H1 (cell line): ENCODE measurements at regions not wholly inside any gene's neighbourhood (a gene's known extent, or its start where the extent isn't known, plus 50 kb on each side); places are given as distances from the start of the nearest gene placed in this dataset.

Source experiments
- CTCF ChIA-PET: fragments of 300-600 bp; sonication (Branson Sonifier 250); formaldehyde crosslinking; loops from one replicate; lab custom pipeline; 2021; ENCODE audit not compliant: partially characterized antibody; lab: Charles Lee
- POLR2A ChIA-PET: fragments of 300-600 bp; sonication (Branson Sonifier 250); formaldehyde crosslinking; loops from one replicate; lab custom pipeline; 2021; ENCODE audit warnings: inconsistent platforms; ENCODE audit not compliant: partially characterized antibody; lab: Charles Lee
- DNase-seq, 2 experiments: peaks; one replicate each; pipeline versions ENCODE4 v3.0.0 to v3.0.0-alpha.2; 2010 to 2022; ENCODE audit warnings: low spot score in 2 of 2, low read depth in 1 of 2, mixed read lengths in 1 of 2
- FAIRE-seq: peaks from 2 replicates; lab custom pipeline; 2011; peaks lifted over from hg19 to GRCh38; lab: Jason Lieb, UNC
- H2AFZ ChIP-seq: 2 replicates; pipeline ENCODE4 v1.8.1; 2012; ENCODE audit warnings: low read length, inconsistent platforms
- H2AK5ac ChIP-seq: 2 replicates; pipeline ENCODE4 v1.6.1; 2013; ENCODE audit warnings: low read depth, low read length
- H2BK120ac ChIP-seq: replicated peaks from 2 replicates; pipeline ENCODE3; 2013; ENCODE audit warnings: low read depth, low read length, inconsistent platforms
- H2BK12ac ChIP-seq: 2 replicates; pipeline ENCODE4 v1.6.1; 2013; ENCODE audit warnings: low read depth, low read length
- H2BK15ac ChIP-seq: 2 replicates; pipeline ENCODE4 v1.6.1; 2013; ENCODE audit warnings: low read length
- H2BK20ac ChIP-seq: 2 replicates; pipeline ENCODE4 v1.6.1; 2013; ENCODE audit warnings: low read length
- H2BK5ac ChIP-seq: 2 replicates; pipeline ENCODE4 v1.6.1; 2013; ENCODE audit warnings: low read depth, low read length
- H3K14ac ChIP-seq: 2 replicates; pipeline ENCODE4 v1.6.1; 2013; ENCODE audit warnings: inconsistent platforms; ENCODE audit not compliant: insufficient read length
- H3K18ac ChIP-seq: 2 replicates; pipeline ENCODE4 v1.6.1; 2013; ENCODE audit warnings: low read length; ENCODE audit errors: extremely low read depth
- H3K23ac ChIP-seq: 2 replicates; pipeline ENCODE4 v1.6.1; 2013; ENCODE audit warnings: inconsistent platforms; ENCODE audit not compliant: insufficient read length
- H3K23me2 ChIP-seq: 2 replicates; pipeline ENCODE4 v1.6.1; 2013; ENCODE audit warnings: low read depth, low read length
- H3K27ac ChIP-seq: 2 replicates; pipeline ENCODE4 v1.6.1; 2011; ENCODE audit warnings: low read depth, low read length, inconsistent platforms
- H3K27me3 ChIP-seq, 4 experiments: replicated peaks in 1 of 4; 1 replicate in 1 of 4; 2 replicates in 3 of 4; pipeline versions ENCODE4 v1.6.1 to v1.8.1; 2011 to 2013; ENCODE audit warnings: low read length in 3 of 4, mild to moderate bottlenecking in 3 of 4, inconsistent platforms in 2 of 4, mixed read lengths in 2 of 4, moderate library complexity in 1 of 4; ENCODE audit not compliant: control insufficient read depth in 3 of 4, insufficient read depth in 3 of 4; ENCODE audit errors: extremely low read depth in 1 of 4
- H3K36me3 ChIP-seq, 4 experiments: 2 replicates each; pipeline versions ENCODE4 v1.6.1 to v1.8.1; 2011 to 2013; ENCODE audit warnings: mild to moderate bottlenecking in 4 of 4, low read length in 3 of 4, moderate library complexity in 2 of 4, control low read depth in 1 of 4, inconsistent platforms in 1 of 4; ENCODE audit not compliant: insufficient read depth in 4 of 4, control insufficient read depth in 2 of 4
- H3K4ac ChIP-seq: replicated peaks from 2 replicates; pipeline ENCODE3; 2013; ENCODE audit warnings: low read length, low read depth, mixed read lengths, inconsistent platforms; ENCODE audit not compliant: insufficient read length
- H3K4me1 ChIP-seq, 4 experiments: replicated peaks in 1 of 4; 1 replicate in 1 of 4; 2 replicates in 3 of 4; pipeline versions ENCODE4 v1.6.1 to v1.8.1; 2011 to 2013; ENCODE audit warnings: low read length in 3 of 4, inconsistent platforms in 2 of 4, mixed read lengths in 1 of 4; ENCODE audit not compliant: insufficient read depth in 4 of 4, control insufficient read depth in 3 of 4
- H3K4me2 ChIP-seq, 2 experiments: 2 replicates each; pipeline versions ENCODE4 v1.6.1 to v1.8.1; 2011 to 2013; ENCODE audit warnings: low read depth in 2 of 2, low read length in 2 of 2, control low read depth in 1 of 2, inconsistent platforms in 1 of 2, mild to moderate bottlenecking in 1 of 2; ENCODE audit not compliant: insufficient read depth in 1 of 2
- H3K4me3 ChIP-seq, 4 experiments: fragments of 200-600, 300-600 bp in 1 of 4; sonication (generic), shearing (Covaris generic), sonication (Bioruptor Twin) in 1 of 4; 2 replicates each; pipeline versions ENCODE4 v1.5.1 to v1.8.1; 2011 to 2016; ENCODE audit warnings: low read length in 4 of 4, low read depth in 3 of 4, control low read depth in 2 of 4, inconsistent platforms in 2 of 4, mild to moderate bottlenecking in 2 of 4, mixed read lengths in 1 of 4, moderate library complexity in 1 of 4; ENCODE audit not compliant: insufficient read depth in 2 of 4; ENCODE audit errors: extremely low read depth in 1 of 4
- H3K56ac ChIP-seq: replicated peaks from 2 replicates; pipeline ENCODE3; 2013; ENCODE audit warnings: low read depth, mild to moderate bottlenecking, mixed read lengths, low read length, inconsistent platforms; ENCODE audit not compliant: insufficient read length
- H3K79me1 ChIP-seq: 2 replicates; pipeline ENCODE4 v1.6.1; 2013; ENCODE audit warnings: low read depth, low read length, control low read depth
- H3K79me2 ChIP-seq, 2 experiments: 2 replicates each; pipeline versions ENCODE4 v1.6.1 to v1.8.1; 2012 to 2013; ENCODE audit warnings: low read length in 2 of 2, mild to moderate bottlenecking in 2 of 2, inconsistent platforms in 1 of 2; ENCODE audit not compliant: insufficient read depth in 2 of 2, control insufficient read depth in 1 of 2
- H3K9ac ChIP-seq, 4 experiments: replicated peaks in 1 of 4; 1 replicate in 1 of 4; 2 replicates in 3 of 4; pipeline versions ENCODE4 v1.6.1 to v1.8.1; 2011 to 2013; ENCODE audit warnings: low read depth in 3 of 4, low read length in 3 of 4, control low read depth in 2 of 4, mild to moderate bottlenecking in 2 of 4, moderate library complexity in 2 of 4, inconsistent platforms in 1 of 4; ENCODE audit errors: extremely low read depth in 1 of 4
- H3K9me3 ChIP-seq, 2 experiments: 2 replicates each; pipeline versions ENCODE4 v1.6.1 to v1.8.1; 2012 to 2013; ENCODE audit warnings: mild to moderate bottlenecking in 2 of 2, moderate library complexity in 2 of 2, control low read depth in 1 of 2, inconsistent platforms in 1 of 2, low read depth in 1 of 2, low read length in 1 of 2, mixed read lengths in 1 of 2; ENCODE audit not compliant: insufficient read depth in 2 of 2
- H4K20me1 ChIP-seq, 2 experiments: replicated peaks in 1 of 2; 2 replicates each; pipeline versions ENCODE3 to v1.8.1; 2011 to 2013; ENCODE audit warnings: inconsistent platforms in 2 of 2, low read length in 2 of 2, mild to moderate bottlenecking in 1 of 2; ENCODE audit not compliant: insufficient read depth in 2 of 2, control insufficient read depth in 1 of 2
- H4K5ac ChIP-seq: 2 replicates; pipeline ENCODE4 v1.6.1; 2013; ENCODE audit warnings: low read length, low read depth, mixed read lengths, inconsistent platforms; ENCODE audit not compliant: insufficient read length
- H4K8ac ChIP-seq: 2 replicates; pipeline ENCODE4 v1.8.0; 2013; ENCODE audit warnings: mild to moderate bottlenecking, moderate library complexity, low read length, inconsistent platforms; ENCODE audit not compliant: insufficient read depth; ENCODE audit errors: extremely low read depth
- H4K91ac ChIP-seq: replicated peaks from 2 replicates; pipeline ENCODE3; 2013; ENCODE audit warnings: low read length, mixed read lengths, inconsistent platforms; ENCODE audit not compliant: insufficient read length
- ASH2L ChIP-seq: fragments of 200-600, 300-600 bp; sonication (generic); IDR thresholded peaks from one replicate; pipeline ENCODE4 v1.7.1; 2017; ENCODE audit warnings: low read length
- ATF3 ChIP-seq: IDR thresholded peaks from 2 replicates; pipeline ENCODE4 v1.6.1; 2011; ENCODE audit warnings: low read depth, mild to moderate bottlenecking, low read length; ENCODE audit not compliant: insufficient read depth
- BACH1 ChIP-seq: IDR thresholded peaks from 2 replicates; pipeline ENCODE4 v1.6.1; 2012; ENCODE audit warnings: low read length, improper control_type of control experiment
- CTCF ChIP-seq, 3 experiments: IDR thresholded peaks; 1 replicate in 2 of 3; 2 replicates in 1 of 3; pipeline versions ENCODE4 v1.5.1 to v1.6.1; 2011; ENCODE audit warnings: low read length in 3 of 3, mild to moderate bottlenecking in 3 of 3, inconsistent platforms in 2 of 3, low read depth in 1 of 3, moderate library complexity in 1 of 3; ENCODE audit not compliant: insufficient read depth in 1 of 3; ENCODE audit errors: control extremely low read depth in 1 of 3
- EZH2 ChIP-seq: fragments of 200-600 bp; sonication (generic); IDR thresholded peaks from 2 replicates; pipeline ENCODE4 v1.7.1; 2012; ENCODE audit warnings: low read depth, mild to moderate bottlenecking, moderate library complexity, low read length, inconsistent platforms; ENCODE audit not compliant: severe bottlenecking
- GTF2F1 ChIP-seq: IDR thresholded peaks from 2 replicates; pipeline ENCODE4 v1.6.1; 2012; ENCODE audit warnings: low read depth, low read length, improper control_type of control experiment, borderline replicate concordance
- MAFK ChIP-seq: IDR thresholded peaks from 2 replicates; pipeline ENCODE4 v1.6.1; 2012; ENCODE audit warnings: low read depth, mild to moderate bottlenecking, improper control_type of control experiment, low read length
- RAD21 ChIP-seq, 2 experiments: IDR thresholded peaks in 1 of 2; conservative IDR thresholded peaks in 1 of 2; 2 replicates each; pipeline ENCODE4 v1.6.1; 2011; ENCODE audit warnings: low read depth in 2 of 2, low read length in 2 of 2, improper control_type of control experiment in 1 of 2, inconsistent platforms in 1 of 2, mild to moderate bottlenecking in 1 of 2, moderate library complexity in 1 of 2
- SP2 ChIP-seq: IDR thresholded peaks from 2 replicates; pipeline ENCODE4 v1.6.1; 2012; ENCODE audit warnings: mild to moderate bottlenecking, low read length, inconsistent platforms
- TAF7 ChIP-seq: optimal IDR thresholded peaks from 2 replicates; pipeline ENCODE3; 2011; ENCODE audit warnings: low read depth, mild to moderate bottlenecking, inconsistent platforms, low read length, moderate library complexity, borderline replicate concordance
- WGBS, 2 experiments: shearing (Covaris generic) in 1 of 2; methylation state at CpG; one replicate each; pipeline versions ENCODE4 v1.1.6 to v1.1.7; 2013 to 2015; ENCODE audit warnings: low lambda C conversion rate in 2 of 2, mixed read lengths in 2 of 2, inconsistent platforms in 1 of 2, low coverage in 1 of 2, missing lambda C conversion rate in 1 of 2; ENCODE audit not compliant: insufficient replicate concordance in 2 of 2, insufficient coverage in 1 of 2, insufficient read length in 1 of 2; ENCODE audit errors: extremely low coverage in 1 of 2, missing lambda C conversion rate in 1 of 2; 5-methylcytosine and 5-hydroxymethylcytosine counted together

GRCh38 chr16:86069736-86070298 is 170.9 kb downstream of the IRF8 start:
- DNase-seq (no peak), FAIRE-seq (no peak)
- no peak for TF ChIP-seq EZH2
- TF ChIP-seq MAFK, result no peak
- TF ChIP-seq ASH2L, result no peak
- TF ChIP-seq GTF2F1, result no peak
- no peak for TF ChIP-seq SP2
- no peak for TF ChIP-seq TAF7
- TF ChIP-seq ATF3, result no peak
- TF ChIP-seq CTCF (IDR thresholded peaks at IDR 0.05; ENCODE audit: control extremely low read depth in 1 of 3, insufficient read depth in 1 of 3, low read depth in 1 of 3, low read length in 3 of 3), result no peak
- TF ChIP-seq RAD21 (IDR thresholded peaks at IDR 0.05 in 1 of 2, conservative IDR thresholded peaks at IDR 0.05 in 1 of 2; ENCODE audit: low read depth in 2 of 2, low read length in 2 of 2), result no peak
- TF ChIP-seq BACH1, result no peak

More at GRCh38 chr16:86069736-86070298, 170.9 kb downstream of the IRF8 start:
- no peaks in the 10 kb centered on the region for H3K23me2 ChIP-seq
- H3K9me3 ChIP-seq, result no peaks in the 10 kb centered on the region
- no peaks in the 10 kb centered on the region for H3K36me3 ChIP-seq
- H3K4me1 ChIP-seq, result peaks cover 2 to 8% (median 4%) of the 10 kb centered on the region in 4 experiments; a peak in 6 of 7 replicates
- ChIA-PET CTCF (interaction anchor here (0.7 to 4.9 kb wide), 7 partner anchors 21 to 449 kb away, joined by 3 to 75 read pairs (median 4); no protein-coding TSS in a partner anchor), POLR2A (interaction anchor here (1.7 kb wide), 1 partner anchor 453 kb away, joined by 3 read pairs; no protein-coding TSS in a partner anchor)
- no peak overlapping the region; a peak in 1 of 7 replicates for H3K9ac ChIP-seq
- no peak overlapping the region for H2BK20ac ChIP-seq
- H4K20me1 ChIP-seq, result peaks cover 0 to 3% of the 10 kb centered on the region in 2 experiments
- H3K56ac ChIP-seq, result no peak overlapping the region
- peak overlapping the region; percentile 78 for H3K4ac ChIP-seq
- no peak overlapping the region for H3K4me2 ChIP-seq
- H4K5ac ChIP-seq, result no peak overlapping the region
- no peak overlapping the region for H2BK12ac ChIP-seq
- H3K27me3 ChIP-seq, result no peaks in the 10 kb centered on the region; a peak in 1 of 7 replicates
- peak overlapping the region; percentile 72; the same call in 1 of the 2 replicates for H2BK15ac ChIP-seq
- no peak overlapping the region for H3K18ac ChIP-seq
- H2BK5ac ChIP-seq, result no peak overlapping the region
- H3K23ac ChIP-seq, result no peak overlapping the region
- H4K8ac ChIP-seq, result peak overlapping the region; percentile 44
- no peak overlapping the region for H2AK5ac ChIP-seq
- H2BK120ac ChIP-seq, result no peak overlapping the region
- WGBS, 2 experiments, result 88% methylated on average over 20 of the region's 21 CpGs; no CpG with 5 or more reads in 1 of the 2 experiments
- H3K4me3 ChIP-seq, result no peak overlapping the region
- no peak overlapping the region for H3K27ac ChIP-seq
- no peak overlapping the region for H3K14ac ChIP-seq
- H3K79me1 ChIP-seq, result no peaks in the 10 kb centered on the region
- no peak overlapping the region for H4K91ac ChIP-seq
- H2AFZ ChIP-seq, result no peak overlapping the region
- no peaks in the 10 kb centered on the region for H3K79me2 ChIP-seq
